Muscle of arm (tissue), 1 donor: ENCODE measurements at regions not wholly inside any gene's neighbourhood (a gene's known extent, or its start where the extent isn't known, plus 50 kb on each side); places are given as distances from the start of the nearest gene placed in this dataset.
"Not testable (repeated sequence)": the region's sequence is repeated elsewhere in the genome, so short reads cannot be mapped to it uniquely, and the experiment has no call there.

Experiments used
- DNase-seq: peaks from one replicate; pipeline ENCODE4 v3.0.0-alpha.2; 2013

- DNase-seq, result no peak
Measured at GRCh38 chr6:155853011-155853410, 397.4 kb upstream of the NOX3 start.

- DNase-seq, result no peak
Measured at GRCh38 chr6:155850408-155850841, 394.8 kb upstream of the NOX3 start.

DNA sequence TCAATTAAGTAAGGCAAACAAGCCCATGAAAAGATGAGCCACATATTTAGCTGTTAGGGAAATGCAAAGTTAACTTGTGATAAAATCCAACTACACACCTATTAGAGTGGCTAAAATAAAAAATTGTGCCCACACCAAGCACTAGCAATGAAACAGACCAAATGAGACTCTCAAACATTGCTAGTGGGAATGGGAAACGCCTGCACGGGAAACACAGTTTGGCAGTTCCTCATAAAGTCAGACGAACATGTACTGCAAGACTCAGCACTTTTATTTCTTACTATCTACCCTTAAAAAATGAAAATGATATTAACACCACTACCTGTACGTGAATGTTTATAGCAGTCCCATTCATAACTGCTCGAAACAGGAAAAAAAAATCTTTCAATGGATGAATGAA, 392.1 kb upstream of the NOX3 start:
- DNase-seq, result no peak

DNA sequence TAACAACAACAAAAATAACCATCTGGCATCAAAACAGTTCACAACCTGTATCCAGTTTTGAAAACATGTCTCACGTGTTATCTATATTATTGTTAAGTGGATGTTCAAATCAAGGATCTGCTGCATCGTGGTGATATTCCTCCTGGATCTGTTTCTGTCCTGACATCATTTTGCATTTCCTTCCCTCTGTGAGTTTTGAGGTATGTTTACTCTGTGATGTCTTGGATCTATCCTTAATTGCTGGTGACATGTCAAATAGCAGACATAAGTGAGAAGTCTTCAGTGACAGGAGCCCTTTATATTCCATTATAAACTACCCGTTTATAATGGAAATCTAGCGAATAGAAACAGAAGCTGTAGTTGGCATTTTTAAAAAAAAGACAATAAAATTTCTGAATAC, 381.8 kb upstream of the NOX3 start:
- DNase-seq, result no peak

DNA sequence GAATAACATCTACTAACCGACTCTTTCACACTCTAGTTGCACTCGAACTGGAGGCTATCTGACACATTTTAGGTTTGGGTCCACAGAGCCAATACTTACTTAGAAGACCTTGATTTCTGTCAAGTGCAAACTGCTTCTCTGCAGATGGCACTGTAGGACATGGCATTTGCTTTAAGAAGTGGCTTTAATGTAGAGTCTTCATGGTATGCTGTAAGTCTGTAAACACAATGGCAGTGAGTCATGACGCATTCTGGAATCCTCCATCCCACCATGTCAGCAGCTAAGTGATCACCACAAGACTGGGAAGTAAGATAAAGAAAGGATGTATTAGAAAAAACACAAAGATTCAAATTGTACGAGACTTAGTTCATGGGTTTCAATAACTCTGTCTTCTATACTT, 377.0 kb upstream of the NOX3 start:
- DNase-seq, result no peak

DNA sequence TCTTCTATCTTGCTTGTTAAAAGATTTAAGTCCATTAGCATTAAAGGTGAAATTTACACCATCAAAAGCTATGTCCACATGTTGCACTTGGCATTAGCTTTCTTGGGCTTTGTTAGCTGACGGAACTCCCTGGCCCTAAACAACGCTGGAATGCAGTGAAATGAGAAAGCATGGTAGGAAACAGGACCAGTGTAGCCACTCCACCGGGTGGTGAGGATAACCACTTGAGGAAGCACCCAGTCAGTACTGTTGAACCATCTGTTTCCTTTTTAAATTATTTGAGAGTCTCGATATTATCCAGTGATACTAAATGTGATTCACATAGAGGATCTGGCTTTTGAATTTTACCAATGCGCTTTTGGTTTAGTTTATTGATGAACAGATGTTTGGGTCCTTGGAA, 374.9 kb upstream of the NOX3 start:
- DNase-seq, result no peak

GRCh38 chr6:155829646-155830045, 374.0 kb upstream of the NOX3 start:
- no peak for DNase-seq

GRCh38 chr6:155828989-155829388, 373.4 kb upstream of the NOX3 start:
- no peak for DNase-seq

DNA sequence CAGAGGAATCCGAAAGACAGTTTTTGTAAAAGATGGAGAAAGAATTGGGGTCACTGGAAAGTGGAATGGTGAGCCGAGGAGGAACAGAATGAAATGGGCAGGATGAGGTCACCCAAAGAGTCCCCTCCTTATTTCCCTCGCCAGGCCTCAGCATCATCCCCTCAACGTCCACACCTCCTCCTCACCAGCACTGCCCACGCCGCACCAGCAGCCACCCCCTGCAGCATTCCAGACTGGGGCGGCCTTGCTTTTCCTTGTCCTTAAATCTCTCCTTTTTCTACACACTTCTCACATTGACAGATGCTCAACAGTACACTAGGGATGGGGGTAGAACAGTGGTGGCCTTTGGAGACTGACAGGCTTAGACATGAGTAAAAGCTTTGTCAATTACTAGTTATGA, 363.1 kb upstream of the NOX3 start:
- DNase-seq, result no peak

DNA sequence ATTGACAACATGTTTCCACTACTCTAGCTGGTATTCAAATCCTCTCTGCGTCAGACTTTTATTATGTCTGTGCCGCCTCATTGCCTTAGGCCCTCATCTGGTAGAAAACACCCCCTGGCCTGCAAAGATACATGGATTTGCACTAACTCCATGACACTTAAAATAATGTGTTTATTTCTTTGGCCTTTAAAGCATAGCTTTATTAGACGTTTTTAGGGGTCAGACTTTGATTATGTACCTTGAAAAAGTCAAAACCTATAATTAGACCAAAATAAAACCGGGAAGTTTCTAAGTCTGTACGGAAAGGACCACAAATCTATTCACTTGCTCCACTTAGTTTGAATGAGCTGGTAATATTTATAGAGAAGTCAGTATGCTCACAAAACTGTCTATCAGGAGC, 357.9 kb upstream of the NOX3 start:
- DNase-seq, result no peak

- DNase-seq, result no peak
Measured at GRCh38 chr6:155807243-155807642, 351.6 kb upstream of the NOX3 start.

GRCh38 chr6:155801046-155801445, 345.4 kb upstream of the NOX3 start:
- DNase-seq, result no peak

DNA sequence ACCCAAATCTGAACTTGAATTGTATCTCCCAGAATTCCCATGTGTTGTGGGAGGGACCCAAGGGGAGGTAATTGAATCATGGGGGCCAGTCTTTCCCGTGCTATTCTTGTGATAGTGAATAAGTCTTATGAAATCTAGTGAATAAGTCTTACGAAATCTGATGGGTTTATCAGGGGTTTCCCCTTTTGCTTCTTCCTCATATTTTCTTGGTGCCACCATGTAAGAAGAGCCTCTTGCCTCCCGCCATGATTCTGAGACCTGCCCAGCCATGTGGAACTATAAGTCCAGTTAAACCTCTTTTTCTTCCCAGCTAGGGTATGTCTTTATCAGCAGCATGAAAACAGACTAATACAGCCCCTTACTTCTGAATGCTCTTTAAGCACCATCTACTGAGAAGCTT, 343.2 kb upstream of the NOX3 start:
- DNase-seq, result not testable (repeated sequence)

GRCh38 chr6:155795173-155795796, 339.6 kb upstream of the NOX3 start:
- DNase-seq, result no peak

DNA sequence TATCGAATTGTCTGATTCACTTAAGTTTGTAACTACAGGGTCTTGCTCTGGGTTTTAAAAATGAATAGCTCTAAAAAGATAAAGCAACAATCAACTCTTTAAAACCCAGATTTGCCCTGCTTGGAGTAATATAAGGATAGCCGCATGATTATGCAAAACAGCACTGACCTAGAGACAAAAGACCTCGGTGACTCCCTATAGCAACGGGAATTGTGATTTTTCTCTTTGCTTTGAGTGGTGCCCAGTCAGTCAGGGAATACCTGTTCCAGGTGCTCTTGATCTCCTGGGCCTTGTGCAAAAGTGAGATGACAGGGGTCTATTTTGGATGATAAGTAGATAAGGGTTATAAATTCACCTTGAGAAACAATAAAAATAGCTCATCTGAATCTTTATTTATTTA, 336.3 kb upstream of the NOX3 start:
- DNase-seq, result no peak

DNA sequence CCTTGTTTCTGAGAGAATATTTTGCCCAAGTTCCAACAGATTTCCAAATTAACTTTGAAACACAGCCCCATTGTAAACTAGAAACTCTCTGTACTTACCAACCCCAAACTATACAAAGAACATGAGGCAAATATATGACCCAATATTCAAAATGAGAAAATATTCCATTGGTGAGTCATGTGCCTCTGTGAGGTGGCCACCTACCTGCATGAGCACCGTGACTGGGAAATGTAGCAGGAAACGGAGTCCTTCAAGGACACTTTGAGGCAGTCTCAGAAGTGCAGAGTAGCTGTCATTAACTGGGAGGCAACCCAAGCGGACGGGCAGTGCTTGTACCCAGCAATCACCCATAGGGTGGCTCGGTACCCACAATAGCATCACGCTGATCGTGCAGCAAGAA, 335.5 kb upstream of the NOX3 start:
- no peak for DNase-seq

GRCh38 chr6:155787168-155787567, 331.5 kb upstream of the NOX3 start:
- no peak for DNase-seq

DNA sequence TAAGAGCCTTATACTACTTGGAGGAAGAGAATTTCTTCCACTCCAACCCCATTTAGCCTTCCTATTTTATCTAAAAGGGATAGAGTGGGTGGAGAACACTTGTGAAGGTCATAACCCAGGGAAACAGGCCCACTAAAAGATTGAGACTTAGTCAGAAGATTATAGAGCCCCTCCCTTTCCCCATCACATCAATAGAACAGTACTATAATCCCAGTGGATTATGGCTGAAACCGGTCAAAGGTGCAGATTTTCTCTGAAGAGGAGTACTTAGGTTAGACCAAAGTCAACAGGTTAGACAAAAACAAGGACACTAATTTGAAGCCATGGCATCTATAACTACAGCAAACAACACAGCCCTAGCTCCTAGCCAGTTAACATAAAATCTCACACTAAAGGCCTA, 330.9 kb upstream of the NOX3 start:
- no peak for DNase-seq

- DNase-seq, result no peak
Measured at GRCh38 chr6:155782739-155783459, 327.3 kb upstream of the NOX3 start.

- peak; percentile 0 for DNase-seq
Measured at GRCh38 chr6:155782320-155782731, 326.7 kb upstream of the NOX3 start.

- no peak for DNase-seq
Measured at GRCh38 chr6:155779456-155779855, 323.8 kb upstream of the NOX3 start.

DNA sequence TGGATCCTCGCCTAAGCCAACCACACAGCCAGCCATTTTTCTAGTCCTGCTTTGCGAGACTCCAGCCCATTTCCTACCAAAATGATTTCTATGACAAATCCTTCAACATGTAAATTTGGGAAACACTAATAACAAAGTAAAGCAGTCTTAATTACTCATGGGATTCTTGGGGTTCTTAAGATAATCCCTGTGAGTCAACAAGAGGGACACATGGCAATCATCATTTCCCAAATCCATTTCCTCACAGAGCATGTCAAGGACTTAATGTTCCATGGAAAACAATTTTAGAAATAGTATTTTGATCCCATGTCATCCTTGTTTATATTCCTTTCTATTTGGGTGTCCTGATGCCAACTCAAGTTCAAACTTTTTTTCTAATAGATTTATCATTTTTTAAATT, 322.7 kb upstream of the NOX3 start:
- DNase-seq, result no peak

DNA sequence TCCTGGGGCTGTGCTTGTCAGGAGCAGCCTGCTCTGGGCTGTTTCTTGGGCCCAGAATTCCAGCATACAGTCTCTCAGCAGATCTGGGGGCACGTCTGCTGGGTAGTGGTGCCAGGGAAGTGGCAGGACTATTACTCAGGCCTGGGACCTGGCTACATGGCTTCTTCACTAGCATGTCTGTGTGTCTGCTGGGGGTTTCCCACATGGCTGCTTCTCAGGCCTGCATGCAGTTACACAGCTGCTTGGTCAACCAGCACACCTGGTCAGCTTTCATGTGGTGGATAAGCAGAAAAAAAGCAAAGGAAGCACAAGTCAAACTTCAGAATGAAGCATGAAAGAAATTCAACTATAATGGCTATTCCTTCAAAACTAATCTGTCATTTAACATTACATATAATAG, 316.2 kb upstream of the NOX3 start:
- no peak for DNase-seq

DNA sequence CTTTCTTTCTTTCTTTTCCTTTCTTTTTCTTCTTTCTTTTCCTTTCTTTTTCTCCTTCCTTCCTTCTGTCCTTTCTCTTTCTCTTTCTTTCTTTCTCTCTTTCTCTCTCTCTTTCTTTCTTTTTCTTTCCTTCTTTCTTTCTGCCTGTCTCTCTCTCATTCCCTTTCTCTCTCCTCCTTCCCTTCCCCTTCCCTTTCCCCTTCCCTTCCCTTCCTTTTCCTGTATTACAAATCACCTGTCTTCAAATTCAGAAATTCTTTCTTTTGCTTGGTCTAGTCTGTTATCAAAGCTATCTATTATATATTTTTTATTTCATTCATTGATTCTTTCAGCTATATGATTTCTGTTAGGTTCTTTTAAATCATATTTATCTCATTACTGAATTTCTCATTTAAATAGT, 315.2 kb upstream of the NOX3 start:
- no peak for DNase-seq
